GM12878 (cell line): ENCODE measurements at regions not wholly inside any gene's neighbourhood (a gene's known extent, or its start where the extent isn't known, plus 50 kb on each side); places are given as distances from the start of the nearest gene placed in this dataset.

Source experiments
- ATAC-seq: fragments of 200-7000 bp; cut with Tn5 transposase; 3 replicates; pipeline ENCODE4 v1.9.1; 2020; ENCODE audit warnings: mild to moderate bottlenecking, moderate library complexity
- BruUV-seq: library from RNA; stranded (reverse); fragments of 400-500 nt; replicated peaks from 2 replicates; lab custom pipeline; 2021; lab: Mats Ljungman, UMichigan
- CTCF ChIA-PET: fragments of 300-600 bp; sonication (Branson Sonifier 250); formaldehyde crosslinking; extraction: SDS; loops from one replicate; lab custom pipeline; 2021; ENCODE audit warnings: inconsistent platforms; lab: Yijun Ruan, JAX
- POLR2A ChIA-PET: fragments of 350-600 bp; formaldehyde crosslinking; extraction: SDS; loops from one replicate; lab custom pipeline; 2021; ENCODE audit warnings: inconsistent platforms; lab: Charles Lee
- RAD21 ChIA-PET: fragments of 300-600 bp; sonication (Branson Sonifier 250); formaldehyde crosslinking; loops from one replicate; lab custom pipeline; 2023; ENCODE audit warnings: antibody characterized with exemption; ENCODE audit not compliant: unreplicated experiment; lab: Charles Lee
- SMC1A ChIA-PET: fragments of 300-600 bp; sonication (Branson Sonifier 250); formaldehyde crosslinking; loops from one replicate; lab custom pipeline; 2023; ENCODE audit not compliant: unreplicated experiment, uncharacterized antibody; lab: Charles Lee
- DNase-seq: peaks from one replicate; pipeline ENCODE4 v3.0.0-alpha.2; 2011; ENCODE audit warnings: low read depth, low spot score
- FAIRE-seq: peaks from 3 replicates; lab custom pipeline; 2011; peaks lifted over from hg19 to GRCh38; lab: Jason Lieb, UNC
- H2AFZ ChIP-seq: 2 replicates; pipeline ENCODE4 v1.6.0; 2011; ENCODE audit warnings: low read depth, low read length, control low read depth; ENCODE audit not compliant: control insufficient read depth
- H3K27ac ChIP-seq: 2 replicates; pipeline ENCODE4 v1.5.1; 2011; ENCODE audit warnings: control low read depth; ENCODE audit not compliant: control insufficient read depth, insufficient read depth
- H3K27me3 ChIP-seq, 2 experiments: replicated peaks in 1 of 2; 2 replicates each; pipeline versions ENCODE4 v1.6.0 to v1.6.1; 2011; ENCODE audit warnings: low read length in 1 of 2; ENCODE audit not compliant: control insufficient read depth in 2 of 2, insufficient read depth in 2 of 2
- H3K36me3 ChIP-seq, 2 experiments: 2 replicates each; pipeline ENCODE4 v1.5.1; 2011; ENCODE audit warnings: low read length in 1 of 2; ENCODE audit not compliant: control insufficient read depth in 2 of 2, insufficient read depth in 2 of 2
- H3K4me1 ChIP-seq: 2 replicates; pipeline ENCODE4 v1.6.1; 2011; ENCODE audit warnings: mild to moderate bottlenecking, low read length, moderate library complexity, mixed read lengths; ENCODE audit not compliant: control insufficient read depth, insufficient read depth
- H3K4me2 ChIP-seq: 2 replicates; pipeline ENCODE4 v1.6.0; 2011; ENCODE audit warnings: control low read depth; ENCODE audit not compliant: control insufficient read depth, insufficient read depth
- H3K4me3 ChIP-seq: fragments of 200-600 bp; sonication (generic); 2 replicates; pipeline ENCODE4 v1.5.1; 2016
- H3K79me2 ChIP-seq: 2 replicates; pipeline ENCODE4 v1.6.0; 2011; ENCODE audit warnings: low read length; ENCODE audit not compliant: control insufficient read depth, insufficient read depth
- H3K9ac ChIP-seq: 2 replicates; pipeline ENCODE4 v1.8.0; 2011; ENCODE audit warnings: low read length, control low read depth, mixed read lengths; ENCODE audit not compliant: control insufficient read depth, insufficient read depth
- H3K9me3 ChIP-seq: replicated peaks from 3 replicates; pipeline ENCODE4 v1.5.1; 2011; ENCODE audit warnings: mild to moderate bottlenecking, low read length; ENCODE audit not compliant: control insufficient read depth, insufficient read depth
- H4K20me1 ChIP-seq: 2 replicates; pipeline ENCODE4 v1.6.0; 2011; ENCODE audit not compliant: control insufficient read depth, insufficient read depth
- BCLAF1 ChIP-seq: fragments of 450-650 bp; IDR thresholded peaks from 2 replicates; pipeline ENCODE4 v1.6.1; 2017; ENCODE audit warnings: antibody characterized with exemption, mild to moderate bottlenecking, moderate library complexity
- JUNB ChIP-seq: IDR thresholded peaks from 2 replicates; pipeline ENCODE4 v1.6.1; 2016; ENCODE audit warnings: antibody characterized with exemption, mild to moderate bottlenecking
- MLLT1 ChIP-seq: fragments of 450-650 bp; IDR thresholded peaks from 2 replicates; pipeline ENCODE4 v1.6.1; 2016; ENCODE audit warnings: mild to moderate bottlenecking
- MYB ChIP-seq: fragments of 150-350 bp; IDR thresholded peaks from 2 replicates; pipeline ENCODE4 v1.6.1; 2014; ENCODE audit warnings: mild to moderate bottlenecking, low read depth, low read length, borderline replicate concordance
- MYC ChIP-seq: IDR thresholded peaks from 2 replicates; pipeline ENCODE4 v1.6.1; 2011; ENCODE audit warnings: mild to moderate bottlenecking, low read length, moderate library complexity, inconsistent platforms; ENCODE audit not compliant: insufficient read depth, insufficient replicate concordance, insufficient read length, severe bottlenecking
- NR2C1 ChIP-seq: fragments of 450-650 bp; IDR thresholded peaks from 2 replicates; pipeline ENCODE4 v1.6.1; 2017; ENCODE audit warnings: antibody characterized with exemption, mild to moderate bottlenecking, moderate library complexity
- PBX3 ChIP-seq: IDR thresholded peaks from 2 replicates; pipeline ENCODE4 v1.6.1; 2011; ENCODE audit warnings: mild to moderate bottlenecking, low read depth, low read length, moderate library complexity; ENCODE audit not compliant: insufficient replicate concordance
- SMARCA5 ChIP-seq: fragments of 450-650 bp; IDR thresholded peaks from 2 replicates; pipeline ENCODE4 v1.6.1; 2017; ENCODE audit warnings: mild to moderate bottlenecking
- SREBF1 ChIP-seq: IDR thresholded peaks from 2 replicates; pipeline ENCODE4 v1.6.1; 2012; ENCODE audit warnings: mild to moderate bottlenecking, low read length
- TAF1 ChIP-seq: IDR thresholded peaks from 2 replicates; pipeline ENCODE4 v1.6.1; 2011; ENCODE audit warnings: mild to moderate bottlenecking, low read depth, low read length, borderline replicate concordance
- ZBTB11 ChIP-seq: fragments of 450-650 bp; formaldehyde crosslinking; IDR thresholded peaks from 2 replicates; pipeline ENCODE4 v1.5.0; 2022; ENCODE audit warnings: mild to moderate bottlenecking, missing genetic modification characterization
- ZNF384 ChIP-seq: IDR thresholded peaks from 2 replicates; pipeline ENCODE4 v1.6.1; 2012; ENCODE audit warnings: low read depth, mild to moderate bottlenecking, low read length, improper control_type of control experiment, borderline replicate concordance
- ZNF622 ChIP-seq: fragments of 450-650 bp; IDR thresholded peaks from 2 replicates; pipeline ENCODE4 v1.6.1; 2017; ENCODE audit warnings: mild to moderate bottlenecking, inconsistent platforms
- WGBS: methylation state at CpG from one replicate; pipeline ENCODE4 v1.1.6; 2016; ENCODE audit warnings: low lambda C conversion rate; ENCODE audit not compliant: insufficient replicate concordance, insufficient coverage; ENCODE audit errors: missing lambda C conversion rate; 5-methylcytosine and 5-hydroxymethylcytosine counted together
- in situ Hi-C: fragments of 300-500 bp; cut with MboI; formaldehyde crosslinking; loops from 9 replicates; pipeline ENCODE4 v1.14.3; 2018; ENCODE audit warnings: mixed read lengths
- intact Hi-C: fragments of 100-400 bp; cut with micrococcal nuclease; formaldehyde crosslinking; loops from one replicate; pipeline ENCODE4 v1.14.2; 2022; ENCODE audit not compliant: unreplicated experiment

- no peak for TF ChIP-seq MLLT1
- no peak for TF ChIP-seq SMARCA5
Measured at GRCh38 chr7:12137283-12137682, 73.8 kb upstream of the TMEM106B start (continued).

GRCh38 chr7:12138421-12138820, 72.7 kb upstream of the TMEM106B start:
- no peaks in the 10 kb centered on the region for H4K20me1 ChIP-seq
- ChIA-PET SMC1A (interaction anchor here (0.7 kb wide), 1 partner anchor 364 kb away, joined by 3 read pairs; no protein-coding TSS in a partner anchor), RAD21 (no interaction called here), POLR2A (no interaction called here), CTCF (no interaction called here)
- H3K4me3 ChIP-seq, result no peak overlapping the region
- WGBS, result 33% methylated on average over 4 of the region's 4 CpGs
- no peaks in the 10 kb centered on the region for H3K27me3 ChIP-seq
- no TSS peak for BruUV-seq
- FAIRE-seq, result no peak
- DNase-seq, result no peak
- H3K36me3 ChIP-seq, result no peaks in the 10 kb centered on the region
- in situ Hi-C loops, result no loop called here
- no peak overlapping the region for H2AFZ ChIP-seq
- no peaks in the 10 kb centered on the region for H3K79me2 ChIP-seq
- ATAC-seq, result no peak
- no peaks in the 10 kb centered on the region for H3K9me3 ChIP-seq
- intact Hi-C loops, result no loop called here
- no peak overlapping the region for H3K27ac ChIP-seq
- H3K9ac ChIP-seq, result no peak overlapping the region
- H3K4me2 ChIP-seq, result no peak overlapping the region
- no peaks in the 10 kb centered on the region for H3K4me1 ChIP-seq
- TF ChIP-seq SREBF1 (no peak), ZNF622 (no peak), MYB (no peak), PBX3 (no peak), JUNB (no peak), TAF1 (no peak), ZNF384 (no peak), BCLAF1 (no peak), MYC (no peak), NR2C1 (no peak), ZBTB11 (CRISPR knock-in tag) (no peak)
